Stomach (tissue), 8 donors: ENCODE measurements at regions not wholly inside any gene's neighbourhood (a gene's known extent, or its start where the extent isn't known, plus 50 kb on each side); places are given as distances from the start of the nearest gene placed in this dataset.
"Not testable (repeated sequence)": the region's sequence is repeated elsewhere in the genome, so short reads cannot be mapped to it uniquely, and the experiment has no call there.

ENCODE experiments used
- DNase-seq, 2 donors: peaks; one replicate each; pipeline versions ENCODE4 v3.0.0 to v3.0.0-alpha.2; 2013 to 2019
- H3K27ac ChIP-seq, 5 donors: fragments of 200-600 bp in 4 of 5; sonication (generic) in 4 of 5; one replicate each; pipeline ENCODE4 v1.5.1; 2013 to 2019; ENCODE audit warnings: mild to moderate bottlenecking in 1 of 5, moderate library complexity in 1 of 5
- H3K27me3 ChIP-seq, 3 donors: fragments of 200-600 bp; sonication (generic); one replicate each; pipeline ENCODE4 v1.5.1; 2017 to 2019; ENCODE audit warnings: mixed run types in 1 of 3
- H3K36me3 ChIP-seq, 4 donors: fragments of 200-600 bp; sonication (generic); 1 replicate in 3 of 4; 2 replicates in 1 of 4; pipeline ENCODE4 v1.5.1; 2016 to 2019
- H3K4me1 ChIP-seq, 4 donors: fragments of 200-600 bp; sonication (generic); one replicate each; pipeline ENCODE4 v1.5.1; 2016 to 2019
- H3K4me3 ChIP-seq, 4 donors: fragments of 200-600 bp; sonication (generic) in 3 of 4; one replicate each; pipeline ENCODE4 v1.5.1; 2016 to 2019; ENCODE audit warnings: mild to moderate bottlenecking in 1 of 4
- H3K9me3 ChIP-seq, 4 donors: fragments of 200-600 bp; sonication (generic); one replicate each; pipeline ENCODE4 v1.5.1; 2016 to 2019
- EP300 ChIP-seq: sonication (generic); formaldehyde crosslinking; IDR thresholded peaks from one replicate; pipeline ENCODE4 v1.6.1; 2017; ENCODE audit warnings: antibody characterized with exemption
- POLR2A ChIP-seq, 4 donors: fragments of 450-650 bp; IDR thresholded peaks; one replicate each; pipeline ENCODE4 v1.6.1; 2016; ENCODE audit warnings: antibody characterized with exemption in 4 of 4, control low read depth in 2 of 4, mild to moderate bottlenecking in 1 of 4, moderate library complexity in 1 of 4
- POLR2AphosphoS5 ChIP-seq, 3 donors: sonication (generic); formaldehyde crosslinking; IDR thresholded peaks; one replicate each; pipeline ENCODE4 v1.6.1; 2016; ENCODE audit warnings: antibody characterized with exemption in 3 of 3
- WGBS, 5 donors: extraction: QIAGEN DNeasy Blood & Tissue Kit in 3 of 5; methylation state at CpG; one replicate each; pipeline versions ENCODE4 v1.1.5 to v1.1.7; 2013 to 2018; 5-methylcytosine and 5-hydroxymethylcytosine counted together
- intact Hi-C: fragments of 100-400 bp; cut with DNase I; formaldehyde crosslinking; loops from one replicate; pipeline ENCODE4 v1.15.1; 2023; ENCODE audit warnings: low total_unique reads
- TF ChIP-seq, protein P1 (sequence below), 7 experiments: fragments of 450-650 bp in 4 of 7; fragments of 200-600 bp in 3 of 7; sonication (generic) in 3 of 7; IDR thresholded peaks; one replicate each; pipeline ENCODE4 v1.5.1; 2016 to 2019; ENCODE audit warnings: antibody characterized with exemption in 7 of 7, control low read depth in 2 of 7, mild to moderate bottlenecking in 1 of 7
- donor health status: healthy with polysubstance abuse.
- donor health status: Bipolar disorder and iron deficiency.
- donor health status: healthy.

GRCh38 chr1:229170778-229171505, 100.0 kb upstream of the RAB4A start:
- TF ChIP-seq POLR2A (IDR thresholded peaks at IDR 0.05) (no peak), POLR2AphosphoS5 (IDR thresholded peaks at IDR 0.05) (no peak)
- TF ChIP-seq, protein P1, sequence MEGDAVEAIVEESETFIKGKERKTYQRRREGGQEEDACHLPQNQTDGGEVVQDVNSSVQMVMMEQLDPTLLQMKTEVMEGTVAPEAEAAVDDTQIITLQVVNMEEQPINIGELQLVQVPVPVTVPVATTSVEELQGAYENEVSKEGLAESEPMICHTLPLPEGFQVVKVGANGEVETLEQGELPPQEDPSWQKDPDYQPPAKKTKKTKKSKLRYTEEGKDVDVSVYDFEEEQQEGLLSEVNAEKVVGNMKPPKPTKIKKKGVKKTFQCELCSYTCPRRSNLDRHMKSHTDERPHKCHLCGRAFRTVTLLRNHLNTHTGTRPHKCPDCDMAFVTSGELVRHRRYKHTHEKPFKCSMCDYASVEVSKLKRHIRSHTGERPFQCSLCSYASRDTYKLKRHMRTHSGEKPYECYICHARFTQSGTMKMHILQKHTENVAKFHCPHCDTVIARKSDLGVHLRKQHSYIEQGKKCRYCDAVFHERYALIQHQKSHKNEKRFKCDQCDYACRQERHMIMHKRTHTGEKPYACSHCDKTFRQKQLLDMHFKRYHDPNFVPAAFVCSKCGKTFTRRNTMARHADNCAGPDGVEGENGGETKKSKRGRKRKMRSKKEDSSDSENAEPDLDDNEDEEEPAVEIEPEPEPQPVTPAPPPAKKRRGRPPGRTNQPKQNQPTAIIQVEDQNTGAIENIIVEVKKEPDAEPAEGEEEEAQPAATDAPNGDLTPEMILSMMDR (IDR thresholded peaks at IDR 0.05): no peak
- H3K27me3 ChIP-seq: no peaks in the 10 kb centered on the region
- H3K27ac ChIP-seq: no peak overlapping the region
- 67 to 86% (median 69%) methylated on average over 8 of the region's 8 CpGs for WGBS, 5 donors
- intact Hi-C loops: no loop called here
- H3K4me1 ChIP-seq: peaks cover 0 to 15% (median 0%) of the 10 kb centered on the region in 4 donors
- H3K4me3 ChIP-seq: no peak overlapping the region
- no peak for DNase-seq
- no peaks in the 10 kb centered on the region for H3K36me3 ChIP-seq
- no peaks in the 10 kb centered on the region for H3K9me3 ChIP-seq

GRCh38 chr1:229171934-229172333, 99.0 kb upstream of the RAB4A start:
- peaks cover 0 to 9% (median 3%) of the 10 kb centered on the region in 4 donors for H3K4me1 ChIP-seq
- whole genome bisulfite sequencing, 5 donors: 32 to 61% (median 41%) methylated on average over 4 of the region's 4 CpGs
- no peak overlapping the region for H3K27ac ChIP-seq
- no peaks in the 10 kb centered on the region for H3K36me3 ChIP-seq
- no peaks in the 10 kb centered on the region for H3K27me3 ChIP-seq
- intact Hi-C loops: no loop called here
- TF ChIP-seq POLR2AphosphoS5 (IDR thresholded peaks at IDR 0.05) (peak in 1 of 3 donors; percentile 29), EP300 (no peak), POLR2A (IDR thresholded peaks at IDR 0.05) (no peak)
- TF ChIP-seq, protein P1 (IDR thresholded peaks at IDR 0.05): no peak
- DNase-seq: peak; percentile 75 to 83
- no peaks in the 10 kb centered on the region for H3K9me3 ChIP-seq
- no peak overlapping the region for H3K4me3 ChIP-seq

GRCh38 chr1:229173491-229174476, 97.1 kb upstream of the RAB4A start:
- H3K27ac ChIP-seq, H3K9me3 ChIP-seq, intact Hi-C loops, H3K4me3 ChIP-seq, H3K27me3 ChIP-seq, H3K36me3 ChIP-seq, H3K4me1 ChIP-seq, DNase-seq: not testable (repeated sequence)
- WGBS, 5 donors: 74 to 89% (median 83%) methylated on average over 14 of the region's 14 CpGs

- H3K27ac ChIP-seq, intact Hi-C loops: not testable (repeated sequence)
- WGBS, 5 donors: 72 to 82% (median 79%) methylated on average over 11 of the region's 11 CpGs
These were observed 95.6 kb upstream of the RAB4A start for GRCh38 chr1:229175297-229175696.

GRCh38 chr1:229176457-229176856, 94.5 kb upstream of the RAB4A start:
- intact Hi-C loops, H3K27me3 ChIP-seq, H3K4me1 ChIP-seq, H3K9me3 ChIP-seq, H3K4me3 ChIP-seq, H3K36me3 ChIP-seq, DNase-seq, H3K27ac ChIP-seq: not testable (repeated sequence)
- 60 to 79% (median 67%) methylated on average over 6 of the region's 6 CpGs for WGBS, 5 donors

More at GRCh38 chr1:229175297-229175696, 95.6 kb upstream of the RAB4A start:
- not testable (repeated sequence) for H3K27me3 ChIP-seq, H3K36me3 ChIP-seq, H3K9me3 ChIP-seq, H3K4me1 ChIP-seq, H3K4me3 ChIP-seq, DNase-seq
